Keratinocyte (primary cell): ENCODE measurements at regions not wholly inside any gene's neighbourhood (a gene's known extent, or its start where the extent isn't known, plus 50 kb on each side); places are given as distances from the start of the nearest gene placed in this dataset.
"Not testable (repeated sequence)": the region's sequence is repeated elsewhere in the genome, so short reads cannot be mapped to it uniquely, and the experiment has no call there.

Experiments used
- DNase-seq: peaks from one replicate; pipeline ENCODE4 v3.0.0-alpha.2; 2011; ENCODE audit warnings: low read depth, missing footprints, low spot score
- FAIRE-seq: peaks from 2 replicates; lab custom pipeline; 2011; peaks lifted over from hg19 to GRCh38; lab: Jason Lieb, UNC
- H2AFZ ChIP-seq: 2 replicates; pipeline ENCODE4 v1.6.0; 2012; ENCODE audit warnings: low read length, control low read depth, inconsistent platforms; ENCODE audit not compliant: control insufficient read depth
- H3K27ac ChIP-seq: 2 replicates; pipeline ENCODE4 v1.5.1; 2011; ENCODE audit warnings: low read length; ENCODE audit not compliant: control insufficient read depth, insufficient read depth
- H3K27me3 ChIP-seq: 3 replicates; pipeline ENCODE4 v1.6.0; 2011; ENCODE audit warnings: low read length; ENCODE audit not compliant: control insufficient read depth, insufficient read depth; ENCODE audit errors: extremely low read depth
- H3K36me3 ChIP-seq, 2 experiments: 2 replicates in 1 of 2; 3 replicates in 1 of 2; pipeline ENCODE4 v1.5.1; 2011; ENCODE audit warnings: low read length in 2 of 2, mild to moderate bottlenecking in 1 of 2; ENCODE audit not compliant: control insufficient read depth in 2 of 2, insufficient read depth in 2 of 2; ENCODE audit errors: extremely low read depth in 1 of 2
- H3K4me1 ChIP-seq: 3 replicates; pipeline ENCODE4 v1.5.1; 2011; ENCODE audit warnings: low read length; ENCODE audit not compliant: control insufficient read depth, insufficient read depth; ENCODE audit errors: extremely low read depth
- H3K4me2 ChIP-seq: 3 replicates; pipeline ENCODE4 v1.6.0; 2011; ENCODE audit warnings: low read depth, low read length; ENCODE audit not compliant: control insufficient read depth, insufficient read depth; ENCODE audit errors: extremely low read depth
- H3K4me3 ChIP-seq, 3 experiments: fragments of 200-600 bp in 1 of 3; sonication (generic) in 1 of 3; 2 replicates in 2 of 3; 3 replicates in 1 of 3; pipeline ENCODE4 v1.5.1; 2011 to 2016; ENCODE audit warnings: low read length in 3 of 3, mild to moderate bottlenecking in 3 of 3, control low read depth in 2 of 3, inconsistent platforms in 1 of 3, low read depth in 1 of 3, mixed read lengths in 1 of 3, mixed run types in 1 of 3, moderate library complexity in 1 of 3; ENCODE audit not compliant: control insufficient read depth in 2 of 3, insufficient read depth in 2 of 3; ENCODE audit errors: extremely low read depth in 1 of 3
- H3K79me2 ChIP-seq: 2 replicates; pipeline ENCODE4 v1.6.0; 2012; ENCODE audit warnings: low read length; ENCODE audit not compliant: control insufficient read depth, insufficient read depth
- H3K9ac ChIP-seq: 3 replicates; pipeline ENCODE4 v1.6.0; 2011; ENCODE audit warnings: low read length; ENCODE audit not compliant: control insufficient read depth, insufficient read depth; ENCODE audit errors: extremely low read depth
- H3K9me1 ChIP-seq: 3 replicates; pipeline ENCODE4 v1.6.0; 2011; ENCODE audit warnings: low read length; ENCODE audit not compliant: control insufficient read depth, insufficient read depth; ENCODE audit errors: extremely low read depth
- H3K9me3 ChIP-seq: 2 replicates; pipeline ENCODE4 v1.5.1; 2012; ENCODE audit warnings: low read depth, low read length; ENCODE audit not compliant: control insufficient read depth
- H4K20me1 ChIP-seq: 3 replicates; pipeline ENCODE4 v1.6.0; 2011; ENCODE audit warnings: low read length; ENCODE audit not compliant: control insufficient read depth, insufficient read depth; ENCODE audit errors: extremely low read depth
- CTCF ChIP-seq, 3 experiments: IDR thresholded peaks in 1 of 3; conservative IDR thresholded peaks in 1 of 3; optimal IDR thresholded peaks in 1 of 3; 2 replicates in 2 of 3; 3 replicates in 1 of 3; pipeline versions ENCODE3 to v1.5.1; 2011; ENCODE audit warnings: low read length in 3 of 3, mild to moderate bottlenecking in 3 of 3, moderate library complexity in 2 of 3, control low read depth in 1 of 3, inconsistent platforms in 1 of 3; ENCODE audit not compliant: insufficient read depth in 2 of 3; ENCODE audit errors: extremely low read depth in 1 of 3
- EZH2 ChIP-seq: IDR thresholded peaks from one replicate; pipeline ENCODE4 v1.6.1; 2012; ENCODE audit warnings: inconsistent platforms, mild to moderate bottlenecking, low read length, moderate library complexity
- dilution Hi-C: fragments of 300-500 bp; cut with MboI; formaldehyde crosslinking; loops from one replicate; pipeline ENCODE4 v1.7.0; 2020; ENCODE audit warnings: low sequenced_read_pairs; ENCODE audit not compliant: extremely low pct_ligation_motif_present

- H3K4me2 ChIP-seq = no peak overlapping the region
- DNase-seq (no peak), FAIRE-seq (no peak)
- no peak overlapping the region for H3K4me3 ChIP-seq
- no peaks in the 10 kb centered on the region for H3K36me3 ChIP-seq
- H3K9me3 ChIP-seq = no peaks in the 10 kb centered on the region
- no peaks in the 10 kb centered on the region for H3K9me1 ChIP-seq
- no peaks in the 10 kb centered on the region for H3K79me2 ChIP-seq
- H3K27me3 ChIP-seq = no peaks in the 10 kb centered on the region
- peaks cover 2% of the 10 kb centered on the region for H3K4me1 ChIP-seq
- dilution Hi-C loops = no loop called here
- no peak overlapping the region for H2AFZ ChIP-seq
- TF ChIP-seq EZH2 = no peak
- no peak for TF ChIP-seq CTCF (optimal IDR thresholded peaks at IDR 0.05 in 1 of 3, IDR thresholded peaks at IDR 0.05 in 1 of 3, conservative IDR thresholded peaks at IDR 0.05 in 1 of 3; ENCODE audit: extremely low read depth in 1 of 3, insufficient read depth in 2 of 3, low read length in 3 of 3)
- no peak overlapping the region for H3K27ac ChIP-seq
- H3K9ac ChIP-seq = no peak overlapping the region
- H4K20me1 ChIP-seq = no peaks in the 10 kb centered on the region
Observed at GRCh38 chr5:68689010-68689409, 404.8 kb upstream of the SLC30A5 start.

- H4K20me1 ChIP-seq, H3K9me1 ChIP-seq, DNase-seq, H3K9me3 ChIP-seq, H3K36me3 ChIP-seq, H3K27me3 ChIP-seq, H3K79me2 ChIP-seq, dilution Hi-C loops, H3K4me1 ChIP-seq, H2AFZ ChIP-seq, H3K4me3 ChIP-seq, H3K9ac ChIP-seq, H3K4me2 ChIP-seq, FAIRE-seq, H3K27ac ChIP-seq: not testable (repeated sequence)
Observed at GRCh38 chr5:68691874-68692273, 401.9 kb upstream of the SLC30A5 start.
